Neural progenitor cell (in vitro differentiated cells): ENCODE measurements at regions not wholly inside any gene's neighbourhood (a gene's known extent, or its start where the extent isn't known, plus 50 kb on each side); places are given as distances from the start of the nearest gene placed in this dataset.
"Not testable (repeated sequence)": the region's sequence is repeated elsewhere in the genome, so short reads cannot be mapped to it uniquely, and the experiment has no call there.

Experiments used
- DNase-seq: peaks from one replicate; pipeline ENCODE4 v3.0.0-alpha.2; 2016; ENCODE audit warnings: low spot score
- H2AFZ ChIP-seq: fragments of 200-600 bp; sonication (generic); replicated peaks from 2 replicates; pipeline ENCODE4 v1.6.1; 2016; ENCODE audit warnings: antibody characterized with exemption
- H3F3A ChIP-seq: fragments of 200-600 bp; sonication (generic); 2 replicates; pipeline ENCODE4 v1.6.1; 2016; ENCODE audit warnings: antibody characterized with exemption, low read depth
- H3K27ac ChIP-seq: fragments of 200-600 bp; sonication (generic); 2 replicates; pipeline ENCODE4 v1.5.1; 2016; ENCODE audit warnings: mild to moderate bottlenecking
- H3K27me3 ChIP-seq: fragments of 200-600 bp; sonication (generic); 2 replicates; pipeline ENCODE4 v1.6.1; 2016; ENCODE audit warnings: mild to moderate bottlenecking, moderate library complexity
- H3K36me3 ChIP-seq: fragments of 200-600 bp; sonication (generic); 2 replicates; pipeline ENCODE4 v1.5.1; 2016
- H3K4me1 ChIP-seq: fragments of 200-600 bp; sonication (generic); 2 replicates; pipeline ENCODE4 v1.6.1; 2016; ENCODE audit warnings: mixed run types
- H3K4me2 ChIP-seq: fragments of 200-600 bp; sonication (generic); 2 replicates; pipeline ENCODE4 v1.6.1; 2016
- H3K4me3 ChIP-seq: fragments of 200-600 bp; sonication (generic); 2 replicates; pipeline ENCODE4 v1.5.1; 2016
- H3K79me2 ChIP-seq: fragments of 200-600 bp; sonication (generic); 2 replicates; pipeline ENCODE4 v1.6.1; 2016; ENCODE audit warnings: low read depth
- H3K9ac ChIP-seq: fragments of 200-600 bp; sonication (generic); 2 replicates; pipeline ENCODE4 v1.6.1; 2016
- H3K9me3 ChIP-seq: fragments of 200-600 bp; sonication (generic); 2 replicates; pipeline ENCODE4 v1.5.1; 2016; ENCODE audit warnings: low read depth
- H4K20me1 ChIP-seq: fragments of 200-600 bp; sonication (generic); 2 replicates; pipeline ENCODE4 v1.6.1; 2016; ENCODE audit warnings: low read depth
- H3K27ac Mint-ChIP-seq: 3 replicates; pipeline ENCODE4 v1.8.0; 2021; ENCODE audit warnings: mixed read lengths
- H3K27me3 Mint-ChIP-seq: 2 replicates; pipeline ENCODE4 v1.8.0; 2022; ENCODE audit warnings: low read depth, mild to moderate bottlenecking, inconsistent platforms, moderate library complexity, mixed read lengths; ENCODE audit not compliant: insufficient read depth
- H3K36me3 Mint-ChIP-seq: 3 replicates; pipeline ENCODE4 v1.8.0; 2021; ENCODE audit warnings: mixed read lengths
- H3K4me1 Mint-ChIP-seq: 3 replicates; pipeline ENCODE4 v1.8.0; 2021; ENCODE audit warnings: mixed read lengths
- H3K4me3 Mint-ChIP-seq: 3 replicates; pipeline ENCODE4 v1.8.0; 2021; ENCODE audit warnings: mild to moderate bottlenecking, moderate library complexity, mixed read lengths
- H3K9me3 Mint-ChIP-seq: 3 replicates; pipeline ENCODE4 v1.8.0; 2020; ENCODE audit warnings: mixed read lengths
- CTCF ChIP-seq: fragments of 200-600 bp; sonication (generic); IDR thresholded peaks from 2 replicates; pipeline ENCODE4 v1.5.1; 2017; ENCODE audit warnings: antibody characterized with exemption, mild to moderate bottlenecking
- EZH2 ChIP-seq: fragments of 200-600 bp; sonication (generic); IDR thresholded peaks from 2 replicates; pipeline ENCODE4 v1.6.1; 2017; ENCODE audit warnings: antibody characterized with exemption, mild to moderate bottlenecking, moderate library complexity
- EZH2phosphoT487 ChIP-seq: fragments of 200-600 bp; sonication (generic); IDR thresholded peaks from 2 replicates; pipeline ENCODE4 v1.6.1; 2017; ENCODE audit warnings: antibody characterized with exemption

GRCh38 chr3:145698250-145698649, 462.7 kb downstream of the PLOD2 start:
- TF ChIP-seq EZH2phosphoT487 (no peak), CTCF (no peak), EZH2 (no peak)
- Histone ChIP-seq H3K79me2 (no peaks in the 10 kb centered on the region), H2AFZ (no peak overlapping the region), H3F3A (no peaks in the 10 kb centered on the region), H3K9ac (no peak overlapping the region), H3K27me3 (no peaks in the 10 kb centered on the region), H3K9me3 (no peaks in the 10 kb centered on the region), H3K4me1 (no peaks in the 10 kb centered on the region), H3K27ac (no peak overlapping the region), H3K4me3 (no peak overlapping the region), H3K4me2 (no peak overlapping the region), H3K36me3 (no peaks in the 10 kb centered on the region), H4K20me1 (no peaks in the 10 kb centered on the region)
- Mint-ChIP-seq H3K4me1 (peaks cover 4% of the 10 kb centered on the region), H3K9me3 (no peaks in the 10 kb centered on the region), H3K4me3 (no peak overlapping the region), H3K27me3 (no peaks in the 10 kb centered on the region), H3K27ac (no peak overlapping the region), H3K36me3 (no peaks in the 10 kb centered on the region)
- no peak for DNase-seq

- H3K4me1 Mint-ChIP-seq, result peaks cover 4% of the 10 kb centered on the region
- Histone ChIP-seq H3K27ac (no peak overlapping the region), H3F3A (no peaks in the 10 kb centered on the region), H2AFZ (no peak overlapping the region), H3K79me2 (no peaks in the 10 kb centered on the region), H4K20me1 (no peaks in the 10 kb centered on the region), H3K27me3 (no peaks in the 10 kb centered on the region), H3K9ac (no peak overlapping the region), H3K4me3 (no peak overlapping the region), H3K4me1 (no peaks in the 10 kb centered on the region), H3K9me3 (no peaks in the 10 kb centered on the region), H3K4me2 (no peak overlapping the region), H3K36me3 (no peaks in the 10 kb centered on the region)
- no peak for TF ChIP-seq CTCF
- TF ChIP-seq EZH2phosphoT487, result no peak
- TF ChIP-seq EZH2, result no peak
- H3K27me3 Mint-ChIP-seq, result no peaks in the 10 kb centered on the region
- DNase-seq, result no peak
- no peak overlapping the region for H3K4me3 Mint-ChIP-seq
- no peak overlapping the region for H3K27ac Mint-ChIP-seq
- H3K36me3 Mint-ChIP-seq, result no peaks in the 10 kb centered on the region
- no peaks in the 10 kb centered on the region for H3K9me3 Mint-ChIP-seq
Observed at GRCh38 chr3:145698749-145699148, 462.2 kb downstream of the PLOD2 start.

GRCh38 chr3:145704020-145704419, 457.0 kb downstream of the PLOD2 start:
- no peak overlapping the region for H3K27ac Mint-ChIP-seq
- Histone ChIP-seq H4K20me1 (no peaks in the 10 kb centered on the region), H3F3A (no peaks in the 10 kb centered on the region), H3K27me3 (no peaks in the 10 kb centered on the region), H3K36me3 (no peaks in the 10 kb centered on the region), H2AFZ (no peak overlapping the region), H3K4me2 (no peak overlapping the region), H3K79me2 (no peaks in the 10 kb centered on the region), H3K4me3 (no peak overlapping the region), H3K4me1 (peaks cover 11% of the 10 kb centered on the region), H3K27ac (no peak overlapping the region), H3K9me3 (peaks cover 2% of the 10 kb centered on the region), H3K9ac (no peak overlapping the region)
- no peak overlapping the region for H3K4me3 Mint-ChIP-seq
- H3K9me3 Mint-ChIP-seq, result no peaks in the 10 kb centered on the region
- TF ChIP-seq EZH2, result no peak
- no peak for TF ChIP-seq EZH2phosphoT487
- no peak for TF ChIP-seq CTCF
- no peaks in the 10 kb centered on the region for H3K27me3 Mint-ChIP-seq
- peaks cover 15% of the 10 kb centered on the region for H3K4me1 Mint-ChIP-seq
- DNase-seq, result no peak
- no peaks in the 10 kb centered on the region for H3K36me3 Mint-ChIP-seq

- not testable (repeated sequence) for H3K27me3 Mint-ChIP-seq, H3K4me3 Mint-ChIP-seq, H3K36me3 Mint-ChIP-seq, DNase-seq, H3K9ac ChIP-seq, H2AFZ ChIP-seq, H3K27ac Mint-ChIP-seq, H3K27ac ChIP-seq, H3K9me3 ChIP-seq, H4K20me1 ChIP-seq, H3K4me3 ChIP-seq, H3K4me2 ChIP-seq, H3K36me3 ChIP-seq, H3K79me2 ChIP-seq, H3K27me3 ChIP-seq, H3F3A ChIP-seq
- H3K4me1 ChIP-seq, result peaks cover 11% of the 10 kb centered on the region
- Mint-ChIP-seq H3K4me1 (peaks cover 15% of the 10 kb centered on the region), H3K9me3 (peaks cover 23% of the 10 kb centered on the region)
Observed at GRCh38 chr3:145709779-145710178, 451.2 kb downstream of the PLOD2 start.
